ENCODE measurements at regions not wholly inside any gene's neighbourhood (a gene's known extent, or its start where the extent isn't known, plus 50 kb on each side); places are given as distances from the start of the nearest gene placed in this dataset.

GRCh38 chr2:220496513-220496912, 869.1 kb downstream of the SLC4A3 start:
- H3K27ac ChIP-seq: no peak overlapping the region
- DNase-seq (ENCODE audit: low spot score in 2 of 2): no peak
- H3K4me3 ChIP-seq: no peak overlapping the region
- H3K4me1 ChIP-seq: no peaks in the 10 kb centered on the region
- intact Hi-C loops (cut with DNase I; ENCODE audit: low total_unique reads): loop anchor here (5.0 kb wide), 1 partner anchor 626 kb away; no protein-coding TSS in a partner anchor
- TF ChIP-seq POLR2A (IDR thresholded peaks at IDR 0.05) (no peak), POLR2AphosphoS5 (IDR thresholded peaks at IDR 0.05) (no peak), CTCF (IDR thresholded peaks at IDR 0.05) (no peak)
- H3K27me3 ChIP-seq: no peaks in the 10 kb centered on the region
- H3K36me3 ChIP-seq: no peaks in the 10 kb centered on the region
- peaks cover 0 to 3% of the 10 kb centered on the region in 2 donors for H3K9me3 ChIP-seq

GRCh38 chr2:220499225-220499624, 871.8 kb downstream of the SLC4A3 start:
- TF ChIP-seq POLR2AphosphoS5 (IDR thresholded peaks at IDR 0.05) (no peak), CTCF (IDR thresholded peaks at IDR 0.05) (no peak), POLR2A (IDR thresholded peaks at IDR 0.05) (no peak)
- Histone ChIP-seq H3K4me3 (no peak overlapping the region), H3K27me3 (no peaks in the 10 kb centered on the region), H3K27ac (no peak overlapping the region), H3K9me3 (peaks cover 0 to 6% of the 10 kb centered on the region in 2 donors), H3K36me3 (no peaks in the 10 kb centered on the region), H3K4me1 (no peaks in the 10 kb centered on the region)
- intact Hi-C loops (cut with DNase I; ENCODE audit: low total_unique reads): loop anchor here (5.0 kb wide), 1 partner anchor 623 kb away; no protein-coding TSS in a partner anchor
- DNase-seq (ENCODE audit: low spot score in 2 of 2): no peak

GRCh38 chr2:220502539-220502938, 875.1 kb downstream of the SLC4A3 start:
- H3K27me3 ChIP-seq: no peaks in the 10 kb centered on the region
- no peak for DNase-seq (ENCODE audit: low spot score in 2 of 2)
- peaks cover 0 to 6% of the 10 kb centered on the region in 2 donors for H3K9me3 ChIP-seq
- no peaks in the 10 kb centered on the region for H3K36me3 ChIP-seq
- H3K27ac ChIP-seq: no peak overlapping the region
- intact Hi-C loops (cut with DNase I; ENCODE audit: low total_unique reads): no loop called here
- H3K4me1 ChIP-seq: no peaks in the 10 kb centered on the region
- no peak overlapping the region for H3K4me3 ChIP-seq
- TF ChIP-seq POLR2AphosphoS5 (IDR thresholded peaks at IDR 0.05): no peak
- no peak for TF ChIP-seq CTCF (IDR thresholded peaks at IDR 0.05)
- TF ChIP-seq POLR2A (IDR thresholded peaks at IDR 0.05): no peak

GRCh38 chr2:220503431-220503830, 876.0 kb downstream of the SLC4A3 start:
- TF ChIP-seq CTCF (IDR thresholded peaks at IDR 0.05) (no peak), POLR2A (IDR thresholded peaks at IDR 0.05) (no peak), POLR2AphosphoS5 (IDR thresholded peaks at IDR 0.05) (no peak)
- intact Hi-C loops (cut with DNase I; ENCODE audit: low total_unique reads): no loop called here

GRCh38 chr2:220504938-220505503, 877.6 kb downstream of the SLC4A3 start:
- TF ChIP-seq POLR2A (IDR thresholded peaks at IDR 0.05) (no peak), POLR2AphosphoS5 (IDR thresholded peaks at IDR 0.05) (no peak), CTCF (IDR thresholded peaks at IDR 0.05) (no peak)
- no peak overlapping the region for H3K4me3 ChIP-seq
- H3K4me1 ChIP-seq: no peaks in the 10 kb centered on the region
- peaks cover 0 to 6% of the 10 kb centered on the region in 2 donors for H3K9me3 ChIP-seq
- H3K27ac ChIP-seq: no peak overlapping the region
- no peaks in the 10 kb centered on the region for H3K27me3 ChIP-seq
- no peak for DNase-seq (ENCODE audit: low spot score in 2 of 2)
- intact Hi-C loops (cut with DNase I; ENCODE audit: low total_unique reads): no loop called here
- no peaks in the 10 kb centered on the region for H3K36me3 ChIP-seq

More at GRCh38 chr2:220503431-220503830, 876.0 kb downstream of the SLC4A3 start:
- peaks cover 0 to 6% of the 10 kb centered on the region in 2 donors for H3K9me3 ChIP-seq
- no peaks in the 10 kb centered on the region for H3K36me3 ChIP-seq
- no peaks in the 10 kb centered on the region for H3K4me1 ChIP-seq
- no peak overlapping the region for H3K27ac ChIP-seq
- no peak overlapping the region for H3K4me3 ChIP-seq
- DNase-seq (ENCODE audit: low spot score in 2 of 2): no peak
- no peaks in the 10 kb centered on the region for H3K27me3 ChIP-seq

Data from breast epithelium (tissue), 4 donors.